Superior temporal gyrus (tissue), 1 donor: ENCODE measurements at regions not wholly inside any gene's neighbourhood (a gene's known extent, or its start where the extent isn't known, plus 50 kb on each side); places are given as distances from the start of the nearest gene placed in this dataset.

Source experiments
- DNase-seq: peaks from one replicate; pipeline ENCODE4 v3.0.0-alpha.2; 2016; ENCODE audit errors: extremely low spot score

DNA sequence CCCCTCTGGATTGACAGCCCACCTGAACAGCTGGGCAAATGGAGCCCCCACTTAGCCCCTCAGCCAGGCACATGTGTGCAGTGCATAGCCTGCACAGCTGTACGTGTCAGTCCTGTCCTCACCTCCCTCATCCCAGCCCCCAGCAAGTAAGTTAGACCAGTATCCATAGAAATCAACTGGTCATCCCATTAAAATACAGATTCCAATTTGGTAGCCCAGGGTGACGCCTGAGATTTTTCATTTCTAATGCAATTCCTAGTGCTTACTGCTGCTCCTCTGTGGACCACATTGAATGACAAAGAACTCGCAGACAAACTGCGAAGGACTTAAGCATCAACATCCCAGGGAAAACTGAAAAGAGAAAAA lies 99.0 kb upstream of the GJB5 start:
- no peak for DNase-seq

- DNase-seq: no peak
These were observed 98.5 kb upstream of the GJB5 start for GRCh38 chr1:34656299-34656698.

DNA sequence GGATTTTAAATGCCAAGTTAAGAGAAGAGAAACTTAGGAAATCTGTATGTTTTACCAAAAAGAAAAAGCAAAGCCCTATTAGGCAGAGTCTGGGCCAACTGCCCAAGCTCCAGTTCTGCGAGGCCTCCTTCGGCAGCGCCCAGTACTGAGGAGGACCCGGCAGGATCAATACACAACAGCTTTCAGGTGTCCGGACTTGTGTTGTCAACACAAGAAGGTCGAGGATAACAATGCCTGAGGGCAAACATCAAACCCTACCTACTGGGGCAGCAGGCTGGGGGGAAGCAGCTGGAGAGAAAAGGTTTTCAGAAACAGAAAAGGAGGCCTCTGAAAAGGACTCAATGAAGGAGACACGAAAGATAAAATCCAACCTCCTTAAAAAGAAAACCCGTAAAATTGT lies 98.1 kb upstream of the GJB5 start:
- no peak for DNase-seq

- no peak for DNase-seq
These were observed 97.6 kb upstream of the GJB5 start for GRCh38 chr1:34657266-34657665.

GRCh38 chr1:34657849-34658248 lies 97.0 kb upstream of the GJB5 start:
- no peak for DNase-seq

- no peak for DNase-seq
These were observed 91.8 kb upstream of the GJB5 start for GRCh38 chr1:34663031-34663430.

DNA sequence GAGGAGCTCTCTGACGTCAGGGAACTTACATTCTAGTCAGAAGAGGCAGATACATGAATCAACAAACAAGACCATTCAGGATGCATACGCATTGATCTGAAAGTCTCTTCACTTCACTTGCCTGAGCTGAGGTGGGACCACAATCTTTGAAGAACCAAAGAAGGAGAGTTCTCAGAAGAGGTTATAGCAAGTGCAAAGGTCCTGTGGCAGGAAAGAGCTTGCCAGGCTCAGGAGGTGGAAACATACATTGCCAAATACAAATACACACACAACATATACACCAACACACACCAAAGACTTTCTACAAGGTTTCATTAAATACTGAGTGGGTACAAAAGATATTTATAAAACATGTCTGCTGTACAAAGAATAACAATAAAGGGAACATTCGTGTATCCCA lies 86.8 kb upstream of the GJB5 start:
- DNase-seq: no peak

DNA sequence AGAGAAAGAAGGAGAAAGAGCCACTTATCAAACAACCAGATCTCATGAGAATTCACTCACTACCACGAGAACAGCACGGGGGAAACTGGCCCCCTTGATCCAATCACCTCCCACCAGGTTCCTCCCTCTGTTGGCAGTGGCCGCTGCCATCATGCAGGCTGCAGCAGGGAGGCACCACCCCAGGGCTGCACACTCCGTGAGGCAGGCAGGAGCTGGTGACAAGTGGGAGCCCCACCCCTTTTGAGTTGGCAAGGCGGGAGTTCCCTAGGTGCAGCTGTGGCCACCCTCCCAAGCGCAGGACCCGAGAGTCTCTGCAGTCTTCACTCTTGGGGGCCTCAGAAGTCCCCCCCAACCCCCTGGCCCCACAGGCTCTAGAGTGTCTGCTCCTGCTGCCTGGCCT lies 83.9 kb upstream of the GJB5 start:
- no peak for DNase-seq

GRCh38 chr1:34671887-34672286 lies 83.0 kb upstream of the GJB5 start:
- no peak for DNase-seq

DNA sequence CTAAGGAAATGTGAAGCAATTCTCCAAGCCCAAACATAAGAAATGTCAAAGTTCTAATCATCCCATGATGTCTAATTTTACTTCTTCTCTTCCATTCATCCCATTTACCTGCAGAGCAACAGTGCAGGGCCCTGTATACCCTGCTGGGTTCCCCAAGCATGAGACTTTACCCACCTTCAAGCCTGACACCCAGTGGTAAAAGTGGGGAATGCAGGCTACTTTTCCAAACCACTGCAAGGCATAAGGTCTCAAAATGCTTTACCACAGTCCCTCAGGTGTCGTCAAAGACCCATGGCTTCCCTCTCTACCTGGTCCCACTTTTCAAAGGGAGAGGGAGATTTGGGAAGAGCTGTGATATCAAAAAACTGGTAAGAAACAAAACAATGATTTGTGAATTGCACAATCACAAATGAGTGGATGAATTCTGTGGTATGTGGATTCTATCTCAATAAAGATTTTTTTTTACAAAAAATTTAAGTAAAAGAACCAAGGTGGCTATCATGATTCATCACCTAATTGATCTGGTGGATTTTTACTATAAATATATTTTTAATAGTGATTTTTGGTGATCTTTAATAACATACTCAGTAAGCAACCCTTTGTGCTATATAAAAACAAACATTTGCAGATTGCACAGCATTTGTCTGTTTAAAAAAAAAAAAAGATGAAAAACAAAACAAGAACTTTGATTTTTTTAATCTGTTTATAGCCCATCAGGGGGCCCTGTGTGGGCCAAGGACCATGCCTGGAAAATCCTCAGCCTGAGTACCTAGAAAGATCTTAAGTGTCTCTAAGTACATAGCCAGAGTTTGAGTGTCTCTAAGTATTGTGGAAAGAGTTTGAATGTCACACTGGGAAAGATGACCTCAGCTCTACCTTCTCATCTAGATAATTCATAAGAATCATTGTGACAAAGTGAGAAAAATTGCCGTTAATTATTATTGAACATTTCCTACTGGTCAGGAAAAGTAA lies 73.1 kb upstream of the GJB5 start:
- peak; percentile 78 for DNase-seq

- no peak for DNase-seq
These were observed 72.2 kb upstream of the GJB5 start for GRCh38 chr1:34682452-34683223.

- DNase-seq: peak; percentile 18
These were observed 71.2 kb upstream of the GJB5 start for GRCh38 chr1:34683616-34684015.

- peak; percentile 63 for DNase-seq
These were observed 70.6 kb upstream of the GJB5 start for GRCh38 chr1:34684266-34684665.

GRCh38 chr1:34685225-34685624 lies 69.6 kb upstream of the GJB5 start:
- no peak for DNase-seq

- no peak for DNase-seq
These were observed 68.3 kb upstream of the GJB5 start for GRCh38 chr1:34686531-34686930.

GRCh38 chr1:34688006-34688741 lies 66.7 kb upstream of the GJB5 start:
- peak; percentile 18 for DNase-seq

DNA sequence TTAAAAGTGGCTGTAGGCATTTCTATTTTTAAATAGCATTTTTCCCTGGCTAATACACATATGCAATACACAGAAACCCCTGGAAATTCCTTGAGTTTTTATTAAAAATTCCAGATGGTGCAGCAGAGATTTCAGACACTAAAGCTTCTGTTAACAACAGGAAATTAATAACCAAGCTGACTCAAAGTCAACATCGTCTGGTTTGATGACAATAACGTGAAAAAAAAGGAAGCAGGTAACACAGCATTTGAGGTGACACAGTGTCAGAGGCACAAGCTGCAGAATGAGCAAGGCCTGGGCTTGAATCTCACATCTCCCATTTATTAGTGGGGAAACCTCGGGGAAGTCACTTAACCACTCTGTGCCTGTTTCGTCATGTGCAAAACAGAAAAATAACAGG lies 64.6 kb upstream of the GJB5 start:
- DNase-seq: no peak

DNA sequence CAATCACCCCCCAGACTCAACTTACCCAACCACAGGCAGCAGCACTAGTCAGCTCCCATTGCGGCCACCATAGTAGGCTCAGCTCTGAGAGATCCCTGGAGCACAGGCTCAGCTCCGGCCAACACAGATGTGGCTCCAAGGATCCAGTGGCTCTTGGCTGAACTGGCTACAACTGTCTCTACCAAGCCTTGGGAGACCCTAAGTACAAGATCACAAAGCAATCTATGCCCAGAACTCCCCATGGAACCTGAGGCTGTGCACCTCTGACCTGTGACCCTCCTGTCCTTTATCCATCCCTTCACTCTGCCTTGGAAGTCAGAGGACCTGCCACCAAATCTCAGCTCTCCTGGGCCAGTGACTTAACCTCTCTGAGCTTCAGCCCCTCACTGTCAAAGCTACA lies 61.8 kb upstream of the GJB5 start:
- no peak for DNase-seq

DNA sequence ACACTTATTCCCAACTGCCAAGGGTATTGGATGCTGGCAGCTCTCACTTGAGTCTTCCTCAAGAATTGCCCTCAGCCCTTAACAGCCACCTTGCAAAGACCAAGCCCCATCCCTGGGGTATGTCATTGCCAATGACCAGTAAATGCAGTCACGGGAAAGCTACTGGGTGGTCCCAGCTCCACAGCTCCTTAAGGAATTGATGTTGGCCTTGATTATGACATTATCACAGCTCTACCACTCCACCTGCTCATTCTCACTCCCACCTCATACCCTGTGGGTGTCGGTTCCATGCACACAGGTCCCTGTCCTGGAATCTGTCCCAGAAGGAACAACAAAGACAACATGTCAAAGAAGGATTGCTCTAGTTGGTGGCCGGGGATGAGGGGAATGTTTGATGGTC lies 60.5 kb upstream of the GJB5 start:
- DNase-seq: no peak

- no peak for DNase-seq
These were observed 59.3 kb upstream of the GJB5 start for GRCh38 chr1:34695580-34695979.

DNA sequence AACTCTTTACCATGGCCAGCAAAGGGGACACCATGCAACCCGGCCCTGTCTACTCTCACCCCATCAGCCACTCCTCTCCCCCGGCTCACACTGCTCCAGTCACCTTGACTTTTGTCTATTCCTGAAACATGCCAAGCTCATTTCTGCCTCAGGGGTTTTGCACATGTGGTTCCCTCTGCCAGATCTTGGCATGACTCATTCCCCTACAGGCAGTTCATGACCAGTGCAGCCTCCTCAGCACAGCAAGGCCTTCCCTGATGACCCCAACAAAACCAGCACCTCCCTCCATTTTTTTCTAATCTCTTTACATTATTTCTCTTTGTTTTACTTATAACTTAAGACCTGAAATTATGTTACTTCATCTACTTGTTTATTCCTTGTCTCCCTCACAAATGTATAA lies 58.6 kb upstream of the GJB5 start:
- DNase-seq: no peak

DNA sequence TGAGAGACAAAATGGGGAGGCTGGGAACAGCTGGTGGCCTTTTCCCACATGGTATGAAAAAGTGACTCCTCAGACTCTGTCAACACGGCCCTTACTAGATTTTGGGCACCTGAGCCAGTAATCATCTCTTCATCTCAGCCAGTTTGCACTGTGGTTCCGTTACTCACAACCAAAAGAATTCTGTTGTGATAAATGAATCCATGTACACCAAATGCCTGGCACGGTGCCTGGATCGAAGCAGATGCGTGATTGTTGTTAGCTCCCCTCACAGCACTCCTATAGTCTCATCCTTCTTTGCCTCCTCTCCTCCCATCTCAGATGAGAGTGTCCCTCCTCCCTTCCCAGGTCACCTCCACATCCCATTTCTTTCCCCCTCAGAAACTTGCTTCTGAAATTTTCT lies 57.9 kb upstream of the GJB5 start:
- DNase-seq: no peak
